ENCODE measurements at regions not wholly inside any gene's neighbourhood (a gene's known extent, or its start where the extent isn't known, plus 50 kb on each side); places are given as distances from the start of the nearest gene placed in this dataset.

DNA sequence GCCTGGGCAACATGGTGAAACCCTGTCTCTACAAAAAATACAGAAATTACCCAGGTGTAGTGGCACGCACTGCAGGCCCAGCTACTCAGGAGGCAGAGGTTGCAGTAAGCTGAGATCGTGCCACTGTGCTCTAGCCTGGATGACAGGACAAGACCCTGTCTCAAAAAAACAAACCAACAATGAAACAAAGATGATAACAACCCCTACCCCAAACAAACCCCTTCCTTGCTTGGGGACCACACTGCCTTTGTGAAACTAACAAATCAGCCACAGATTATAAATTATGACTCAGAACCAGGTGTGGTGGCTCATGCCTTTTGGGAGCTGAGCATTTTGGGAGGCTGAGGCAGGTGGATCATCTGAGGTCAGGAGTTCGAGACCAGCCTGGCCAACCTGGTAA lies 75.3 kb upstream of the RPH3AL start:
- Histone ChIP-seq H3K9me3 (ENCODE audit: low read length) (no peaks in the 10 kb centered on the region), H3F3A (ENCODE audit: insufficient read depth, low read length, poor library complexity, severe bottlenecking) (no peaks in the 10 kb centered on the region), H3K9ac (ENCODE audit: low read length) (no peak overlapping the region), H2AFZ (ENCODE audit: low read depth, low read length) (no peak overlapping the region), H3K4me2 (ENCODE audit: low read length) (no peak overlapping the region), H3K27me3 (ENCODE audit: insufficient read depth, low read depth, low read length) (no peaks in the 10 kb centered on the region), H3K36me3 (ENCODE audit: insufficient read depth, low read length) (no peaks in the 10 kb centered on the region), H4K20me1 (ENCODE audit: insufficient read depth) (no peaks in the 10 kb centered on the region), H3K27ac (ENCODE audit: low read length) (no peak overlapping the region), H3K9me2 (ENCODE audit: insufficient read depth, low read length) (no peaks in the 10 kb centered on the region), H3K79me2 (replicated peaks; ENCODE audit: insufficient read depth, low read length) (no peaks in the 10 kb centered on the region), H3K4me3 (ENCODE audit: low read length) (no peak overlapping the region)
- TF ChIP-seq, protein P1, sequence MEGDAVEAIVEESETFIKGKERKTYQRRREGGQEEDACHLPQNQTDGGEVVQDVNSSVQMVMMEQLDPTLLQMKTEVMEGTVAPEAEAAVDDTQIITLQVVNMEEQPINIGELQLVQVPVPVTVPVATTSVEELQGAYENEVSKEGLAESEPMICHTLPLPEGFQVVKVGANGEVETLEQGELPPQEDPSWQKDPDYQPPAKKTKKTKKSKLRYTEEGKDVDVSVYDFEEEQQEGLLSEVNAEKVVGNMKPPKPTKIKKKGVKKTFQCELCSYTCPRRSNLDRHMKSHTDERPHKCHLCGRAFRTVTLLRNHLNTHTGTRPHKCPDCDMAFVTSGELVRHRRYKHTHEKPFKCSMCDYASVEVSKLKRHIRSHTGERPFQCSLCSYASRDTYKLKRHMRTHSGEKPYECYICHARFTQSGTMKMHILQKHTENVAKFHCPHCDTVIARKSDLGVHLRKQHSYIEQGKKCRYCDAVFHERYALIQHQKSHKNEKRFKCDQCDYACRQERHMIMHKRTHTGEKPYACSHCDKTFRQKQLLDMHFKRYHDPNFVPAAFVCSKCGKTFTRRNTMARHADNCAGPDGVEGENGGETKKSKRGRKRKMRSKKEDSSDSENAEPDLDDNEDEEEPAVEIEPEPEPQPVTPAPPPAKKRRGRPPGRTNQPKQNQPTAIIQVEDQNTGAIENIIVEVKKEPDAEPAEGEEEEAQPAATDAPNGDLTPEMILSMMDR (IDR thresholded peaks at IDR 0.05; ENCODE audit: poor library complexity, severe bottlenecking): no peak
- TF ChIP-seq, protein P2, sequence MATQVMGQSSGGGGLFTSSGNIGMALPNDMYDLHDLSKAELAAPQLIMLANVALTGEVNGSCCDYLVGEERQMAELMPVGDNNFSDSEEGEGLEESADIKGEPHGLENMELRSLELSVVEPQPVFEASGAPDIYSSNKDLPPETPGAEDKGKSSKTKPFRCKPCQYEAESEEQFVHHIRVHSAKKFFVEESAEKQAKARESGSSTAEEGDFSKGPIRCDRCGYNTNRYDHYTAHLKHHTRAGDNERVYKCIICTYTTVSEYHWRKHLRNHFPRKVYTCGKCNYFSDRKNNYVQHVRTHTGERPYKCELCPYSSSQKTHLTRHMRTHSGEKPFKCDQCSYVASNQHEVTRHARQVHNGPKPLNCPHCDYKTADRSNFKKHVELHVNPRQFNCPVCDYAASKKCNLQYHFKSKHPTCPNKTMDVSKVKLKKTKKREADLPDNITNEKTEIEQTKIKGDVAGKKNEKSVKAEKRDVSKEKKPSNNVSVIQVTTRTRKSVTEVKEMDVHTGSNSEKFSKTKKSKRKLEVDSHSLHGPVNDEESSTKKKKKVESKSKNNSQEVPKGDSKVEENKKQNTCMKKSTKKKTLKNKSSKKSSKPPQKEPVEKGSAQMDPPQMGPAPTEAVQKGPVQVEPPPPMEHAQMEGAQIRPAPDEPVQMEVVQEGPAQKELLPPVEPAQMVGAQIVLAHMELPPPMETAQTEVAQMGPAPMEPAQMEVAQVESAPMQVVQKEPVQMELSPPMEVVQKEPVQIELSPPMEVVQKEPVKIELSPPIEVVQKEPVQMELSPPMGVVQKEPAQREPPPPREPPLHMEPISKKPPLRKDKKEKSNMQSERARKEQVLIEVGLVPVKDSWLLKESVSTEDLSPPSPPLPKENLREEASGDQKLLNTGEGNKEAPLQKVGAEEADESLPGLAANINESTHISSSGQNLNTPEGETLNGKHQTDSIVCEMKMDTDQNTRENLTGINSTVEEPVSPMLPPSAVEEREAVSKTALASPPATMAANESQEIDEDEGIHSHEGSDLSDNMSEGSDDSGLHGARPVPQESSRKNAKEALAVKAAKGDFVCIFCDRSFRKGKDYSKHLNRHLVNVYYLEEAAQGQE (IDR thresholded peaks at IDR 0.05; ENCODE audit: borderline replicate concordance): no peak
- TF ChIP-seq RAD21 (conservative IDR thresholded peaks at IDR 0.05) (no peak), EP300 (conservative IDR thresholded peaks at IDR 0.05; ENCODE audit: poor library complexity, severe bottlenecking) (no peak), TAF1 (IDR thresholded peaks at IDR 0.05; ENCODE audit: low read depth) (no peak), SMC3 (conservative IDR thresholded peaks at IDR 0.05; ENCODE audit: poor library complexity) (no peak), MXI1 (conservative IDR thresholded peaks at IDR 0.05; ENCODE audit: poor library complexity, severe bottlenecking) (no peak), EZH2 (IDR thresholded peaks at IDR 0.05; ENCODE audit: borderline replicate concordance, insufficient read depth, low read length, poor library complexity, severe bottlenecking) (no peak), POLR2AphosphoS5 (IDR thresholded peaks at IDR 0.05) (no peak)

DNA sequence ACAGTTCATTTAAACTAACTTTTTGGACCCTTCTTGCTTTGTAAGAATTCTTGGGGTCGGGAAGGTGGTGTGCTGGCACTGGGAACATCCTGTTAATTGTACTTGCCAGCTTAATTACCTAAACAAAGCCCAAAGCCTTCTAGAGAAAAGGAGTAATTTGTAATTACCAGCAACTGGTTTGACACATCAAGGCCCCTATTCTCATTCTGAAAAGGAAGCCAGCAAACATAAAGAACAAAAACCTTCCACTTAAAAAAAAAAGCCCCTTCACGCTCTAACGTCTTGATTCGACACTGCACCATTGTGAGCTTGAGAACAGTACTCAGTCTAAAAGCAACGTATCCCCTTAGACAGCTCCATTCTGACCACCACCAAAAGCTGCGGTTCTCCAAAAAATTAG lies 74.7 kb upstream of the RPH3AL start:
- TF ChIP-seq SMC3 (conservative IDR thresholded peaks at IDR 0.05; ENCODE audit: poor library complexity): no peak
- no peaks in the 10 kb centered on the region for H3F3A ChIP-seq (ENCODE audit: insufficient read depth, low read length, poor library complexity, severe bottlenecking)
- H3K36me3 ChIP-seq (ENCODE audit: insufficient read depth, low read length): no peaks in the 10 kb centered on the region
- no peak overlapping the region for H2AFZ ChIP-seq (ENCODE audit: low read depth, low read length)
- H3K79me2 ChIP-seq (replicated peaks; ENCODE audit: insufficient read depth, low read length): no peaks in the 10 kb centered on the region
- no peaks in the 10 kb centered on the region for H3K9me3 ChIP-seq (ENCODE audit: low read length)
- no peak overlapping the region for H3K4me2 ChIP-seq (ENCODE audit: low read length)
- H3K9ac ChIP-seq (ENCODE audit: low read length): no peak overlapping the region
- H3K9me2 ChIP-seq (ENCODE audit: insufficient read depth, low read length): no peaks in the 10 kb centered on the region
- H4K20me1 ChIP-seq (ENCODE audit: insufficient read depth): no peaks in the 10 kb centered on the region
- no peak overlapping the region for H3K4me3 ChIP-seq (ENCODE audit: low read length)
- no peak overlapping the region for H3K27ac ChIP-seq (ENCODE audit: low read length)
- H3K27me3 ChIP-seq (ENCODE audit: insufficient read depth, low read depth, low read length): no peaks in the 10 kb centered on the region

Data from neural cell (in vitro differentiated cells).